Hematopoietic multipotent progenitor cell treated with erythropoietin and hydrocortisone succinate and interleukin-3 and kit ligand, for 6 days (in vitro differentiated cells): ENCODE measurements at regions not wholly inside any gene's neighbourhood (a gene's known extent, or its start where the extent isn't known, plus 50 kb on each side); places are given as distances from the start of the nearest gene placed in this dataset.

Source experiments
- DNase-seq: peaks from one replicate; pipeline ENCODE4 v3.0.0-alpha.2; 2015

DNA sequence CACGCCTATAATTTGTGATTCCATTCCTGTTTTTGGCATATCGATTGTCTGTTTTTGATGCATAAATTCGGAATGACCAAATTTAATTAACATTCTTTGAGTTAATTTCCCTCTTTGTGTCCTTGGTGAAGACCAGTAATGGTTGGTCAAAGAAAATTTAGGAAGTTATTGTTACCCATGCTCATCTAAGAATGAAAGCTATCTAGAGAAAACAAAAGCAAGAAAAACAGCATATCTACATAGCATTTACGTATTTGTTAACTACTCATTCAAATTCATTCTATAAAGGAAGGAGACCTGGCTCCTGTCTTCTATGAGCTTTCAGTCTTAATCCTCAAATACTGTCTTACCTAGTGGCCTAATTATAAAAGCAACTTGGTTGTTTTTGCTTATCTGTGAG is 59.2 kb upstream of the CHST9 start:
- DNase-seq: no peak

DNA sequence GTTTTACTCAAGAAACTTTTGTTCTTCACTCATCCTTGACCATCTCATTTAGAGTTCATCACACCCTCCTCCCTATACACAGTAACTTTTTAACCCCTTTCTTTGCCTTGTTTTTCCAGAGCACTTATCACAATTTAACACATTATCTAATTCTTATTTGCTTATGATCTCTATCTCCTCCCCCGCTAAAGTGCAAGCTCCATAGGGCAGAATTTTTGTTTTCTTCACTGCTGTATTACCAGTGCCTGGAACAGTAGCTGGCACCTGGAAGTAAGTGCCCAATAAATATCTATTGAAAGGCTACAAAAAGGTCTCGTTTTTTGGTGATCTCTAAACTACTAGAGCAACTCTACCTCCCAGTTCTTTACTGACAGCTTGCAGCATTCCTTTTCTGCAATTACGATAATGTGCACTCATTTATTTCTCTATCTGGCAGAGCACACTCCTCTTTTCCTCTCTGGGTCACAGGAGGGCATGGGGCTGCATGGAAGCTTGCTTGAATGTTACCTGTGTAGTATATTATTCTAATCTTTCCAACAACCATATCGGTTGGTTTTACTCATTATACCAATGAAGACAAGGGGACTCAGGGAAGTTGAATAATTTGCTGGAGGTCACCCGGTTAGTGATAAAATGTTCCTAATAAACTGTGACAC is 57.4 kb upstream of the CHST9 start:
- no peak for DNase-seq

GRCh38 chr18:27240383-27240782 is 55.3 kb upstream of the CHST9 start:
- no peak for DNase-seq

- no peak for DNase-seq
Measured at GRCh38 chr18:27239669-27240068, 54.6 kb upstream of the CHST9 start.

- DNase-seq: no peak
Measured at GRCh38 chr18:27235218-27235870, 50.2 kb upstream of the CHST9 start.
